ENCODE measurements at regions not wholly inside any gene's neighbourhood (a gene's known extent, or its start where the extent isn't known, plus 50 kb on each side); places are given as distances from the start of the nearest gene placed in this dataset.
A peak's percentile ranks its signal among the peaks of the same experiment; 100 is the strongest.

GRCh38 chr12:86838711-86839110, 582.5 kb upstream of the MGAT4C start:
- no peak overlapping the region for H3K27ac ChIP-seq
- TF ChIP-seq, protein P1, sequence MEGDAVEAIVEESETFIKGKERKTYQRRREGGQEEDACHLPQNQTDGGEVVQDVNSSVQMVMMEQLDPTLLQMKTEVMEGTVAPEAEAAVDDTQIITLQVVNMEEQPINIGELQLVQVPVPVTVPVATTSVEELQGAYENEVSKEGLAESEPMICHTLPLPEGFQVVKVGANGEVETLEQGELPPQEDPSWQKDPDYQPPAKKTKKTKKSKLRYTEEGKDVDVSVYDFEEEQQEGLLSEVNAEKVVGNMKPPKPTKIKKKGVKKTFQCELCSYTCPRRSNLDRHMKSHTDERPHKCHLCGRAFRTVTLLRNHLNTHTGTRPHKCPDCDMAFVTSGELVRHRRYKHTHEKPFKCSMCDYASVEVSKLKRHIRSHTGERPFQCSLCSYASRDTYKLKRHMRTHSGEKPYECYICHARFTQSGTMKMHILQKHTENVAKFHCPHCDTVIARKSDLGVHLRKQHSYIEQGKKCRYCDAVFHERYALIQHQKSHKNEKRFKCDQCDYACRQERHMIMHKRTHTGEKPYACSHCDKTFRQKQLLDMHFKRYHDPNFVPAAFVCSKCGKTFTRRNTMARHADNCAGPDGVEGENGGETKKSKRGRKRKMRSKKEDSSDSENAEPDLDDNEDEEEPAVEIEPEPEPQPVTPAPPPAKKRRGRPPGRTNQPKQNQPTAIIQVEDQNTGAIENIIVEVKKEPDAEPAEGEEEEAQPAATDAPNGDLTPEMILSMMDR (conservative IDR thresholded peaks at IDR 0.05), result 0 out of 2 replicates have a peak, but pooled peaks have one; percentile 8

GRCh38 chr12:86838260-86838659, 582.1 kb upstream of the MGAT4C start:
- H3K27ac ChIP-seq, result no peak overlapping the region
- TF ChIP-seq, protein P1 (conservative IDR thresholded peaks at IDR 0.05), result no peak

GRCh38 chr12:86837246-86837645, 581.1 kb upstream of the MGAT4C start:
- H3K27ac ChIP-seq, result no peak overlapping the region
- TF ChIP-seq, protein P1 (conservative IDR thresholded peaks at IDR 0.05), result no peak

DNA sequence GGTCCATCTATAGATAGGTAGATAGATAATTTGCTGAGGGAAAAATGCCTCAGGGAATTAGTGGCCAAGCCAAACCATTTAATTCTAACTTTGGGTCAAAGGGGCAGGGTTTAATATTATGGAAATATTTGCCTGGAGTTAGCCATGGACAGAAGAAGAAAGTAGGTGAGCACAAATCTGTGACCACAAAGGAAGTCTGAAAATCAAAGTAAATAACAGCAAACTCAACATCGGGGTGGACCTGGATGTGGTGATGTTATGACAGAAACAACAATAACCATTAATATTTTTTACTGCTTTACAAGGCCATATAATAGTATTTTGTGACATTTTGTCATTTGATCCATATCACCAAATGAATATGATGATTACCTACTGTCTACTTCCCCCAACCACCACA, 578.0 kb upstream of the MGAT4C start:
- TF ChIP-seq, protein P1 (conservative IDR thresholded peaks at IDR 0.05), result no peak
- no peak overlapping the region for H3K27ac ChIP-seq

DNA sequence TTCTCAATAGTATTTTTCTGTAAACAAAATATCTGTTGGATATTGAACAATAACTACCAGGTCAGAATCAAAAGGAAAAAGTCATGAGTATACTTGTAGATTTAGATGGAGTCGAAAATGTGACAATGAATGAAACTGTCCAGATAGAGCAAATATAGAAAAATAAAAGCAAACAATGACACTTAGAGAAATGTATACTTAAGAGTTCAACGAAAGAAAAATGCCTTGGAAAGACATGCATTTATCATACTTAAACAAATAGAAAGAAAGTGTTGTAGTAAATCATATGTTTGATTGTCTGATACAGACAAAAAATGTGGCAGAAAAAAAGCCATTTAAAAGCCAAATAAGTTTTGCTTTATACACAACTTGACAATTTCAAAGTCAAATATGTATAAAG, 571.2 kb upstream of the MGAT4C start:
- TF ChIP-seq, protein P1 (conservative IDR thresholded peaks at IDR 0.05), result no peak
- H3K27ac ChIP-seq, result no peak overlapping the region

GRCh38 chr12:86826051-86826450, 569.9 kb upstream of the MGAT4C start:
- H3K27ac ChIP-seq, result no peak overlapping the region
- TF ChIP-seq, protein P1 (conservative IDR thresholded peaks at IDR 0.05), result no peak

GRCh38 chr12:86801439-86801838, 545.2 kb upstream of the MGAT4C start:
- no peak overlapping the region for H3K27ac ChIP-seq
- TF ChIP-seq, protein P1 (conservative IDR thresholded peaks at IDR 0.05), result no peak

DNA sequence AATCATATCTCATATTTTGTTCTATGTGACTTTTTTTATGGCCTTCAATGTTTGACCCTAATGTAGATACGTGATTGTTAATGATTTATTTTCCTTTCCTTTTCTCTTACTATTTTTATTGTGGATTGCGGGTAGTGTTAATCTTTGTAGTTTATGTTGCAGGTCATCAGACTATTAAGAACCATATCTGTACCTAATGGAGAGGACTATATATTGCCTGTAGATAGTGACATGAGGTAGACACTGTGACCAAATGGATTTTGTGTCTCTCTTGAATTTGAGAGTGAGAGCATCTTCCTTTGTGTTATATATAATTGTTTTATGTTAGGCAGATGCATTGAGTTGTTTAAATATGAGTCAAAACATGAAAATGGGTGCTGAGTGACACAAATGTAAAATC, 543.4 kb upstream of the MGAT4C start:
- TF ChIP-seq, protein P1 (conservative IDR thresholded peaks at IDR 0.05), result no peak
- no peak overlapping the region for H3K27ac ChIP-seq
